Embryonic facial prominence (tissue), 1 donor: ENCODE measurements at regions not wholly inside any gene's neighbourhood (a gene's known extent, or its start where the extent isn't known, plus 50 kb on each side); places are given as distances from the start of the nearest gene placed in this dataset.

Experiments
- DNase-seq: peaks from one replicate; pipeline ENCODE4 v3.0.0-alpha.2; 2016; ENCODE audit errors: extremely low spot score

DNA sequence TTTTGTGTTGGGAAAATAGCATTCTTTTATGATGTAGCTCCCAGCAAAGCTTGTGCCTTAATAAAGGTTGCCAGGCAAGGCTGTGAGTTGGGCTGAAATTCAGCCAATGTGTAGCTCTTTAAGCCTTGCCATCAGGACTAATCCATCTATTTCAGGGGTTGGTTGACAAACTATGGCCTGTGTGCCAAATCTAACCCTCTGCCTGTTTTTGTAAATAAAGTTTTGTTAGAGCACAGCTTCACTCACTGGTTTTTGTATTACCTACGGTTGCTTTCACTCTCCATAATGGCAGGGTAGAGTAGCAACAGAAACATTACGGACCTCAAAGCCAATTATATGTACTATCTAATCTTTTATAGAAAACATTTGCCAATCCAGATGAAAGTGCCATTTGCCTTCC lies 638.1 kb upstream of the POT1 start:
- no peak for DNase-seq

- DNase-seq = no peak
Observed at GRCh38 chr7:125563964-125564529, 634.4 kb upstream of the POT1 start.

DNA sequence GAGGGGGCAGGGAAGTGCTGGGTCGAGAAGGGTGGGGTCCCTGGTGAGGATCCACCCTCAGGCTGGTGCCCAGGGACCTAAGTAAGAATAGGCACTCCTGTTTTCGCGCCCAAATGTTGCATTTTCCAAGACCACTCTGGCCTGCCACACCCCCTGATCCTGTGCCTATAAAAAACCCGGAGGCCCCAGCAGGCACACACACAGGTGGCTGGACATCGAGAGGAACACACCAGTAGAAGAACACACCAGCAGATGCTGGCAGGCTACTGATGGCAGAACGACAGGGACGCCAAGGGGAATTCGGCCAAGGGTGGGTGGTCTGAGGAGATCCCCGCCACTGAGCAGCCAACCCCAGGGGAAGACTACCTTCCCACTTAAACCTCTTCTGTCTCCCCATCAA lies 633.9 kb upstream of the POT1 start:
- no peak for DNase-seq

DNA sequence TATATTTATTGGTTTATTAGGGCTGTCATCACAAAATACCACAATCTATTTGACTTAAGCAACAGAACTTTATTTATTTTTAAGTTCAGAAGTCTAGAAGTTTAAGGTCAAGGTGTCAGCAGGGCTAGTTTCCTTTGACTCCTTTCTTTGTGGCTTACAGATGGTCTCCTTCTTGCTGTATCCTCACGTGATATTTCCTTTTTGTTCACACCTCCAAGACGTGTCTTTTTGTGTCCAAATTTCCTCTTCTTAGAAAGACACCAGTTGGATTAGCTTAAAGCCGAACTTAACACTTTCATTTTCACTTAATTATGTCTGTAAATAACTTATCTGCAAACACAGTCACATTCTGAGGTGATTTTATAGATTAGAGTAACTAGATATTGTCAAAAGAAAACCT lies 631.4 kb upstream of the POT1 start:
- DNase-seq = no peak

DNA sequence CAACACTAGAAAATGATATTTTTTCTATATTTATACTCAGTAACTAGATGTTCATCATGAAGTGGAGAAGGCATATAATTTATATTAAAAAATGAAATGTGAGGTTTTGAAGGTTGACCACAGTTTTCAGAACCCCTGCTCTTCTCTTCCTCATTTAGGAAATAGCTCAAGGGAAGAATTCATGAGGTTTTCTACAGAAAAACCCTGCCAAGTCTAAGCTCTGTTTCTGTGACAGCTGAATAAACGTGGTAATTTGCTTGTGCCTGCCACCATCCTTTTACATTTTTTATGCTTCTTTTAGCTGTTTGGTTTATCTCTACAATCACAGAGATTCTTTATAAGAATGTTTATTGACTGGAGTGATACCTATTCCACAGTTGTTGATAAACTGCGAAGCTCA lies 630.3 kb upstream of the POT1 start:
- DNase-seq = no peak

DNA sequence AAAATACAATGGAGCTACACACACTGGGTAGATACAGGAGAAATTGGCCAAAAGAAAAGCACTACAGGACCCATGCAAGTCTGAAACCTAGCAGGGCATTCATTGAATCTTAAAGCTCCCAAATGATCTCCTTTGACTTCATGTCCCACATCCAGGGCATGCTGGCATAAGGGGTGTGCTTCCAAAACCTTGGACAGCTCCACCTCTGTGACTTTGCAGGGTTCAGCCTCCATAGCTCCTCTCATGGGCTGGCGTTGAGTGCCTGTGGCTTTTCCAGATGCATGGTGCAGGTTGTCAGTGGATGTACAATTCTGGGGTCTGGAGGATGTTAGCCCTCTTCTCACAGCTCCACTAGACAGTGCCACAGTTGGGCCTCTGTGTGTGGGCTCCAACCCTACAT lies 626.3 kb upstream of the POT1 start:
- no peak for DNase-seq

DNA sequence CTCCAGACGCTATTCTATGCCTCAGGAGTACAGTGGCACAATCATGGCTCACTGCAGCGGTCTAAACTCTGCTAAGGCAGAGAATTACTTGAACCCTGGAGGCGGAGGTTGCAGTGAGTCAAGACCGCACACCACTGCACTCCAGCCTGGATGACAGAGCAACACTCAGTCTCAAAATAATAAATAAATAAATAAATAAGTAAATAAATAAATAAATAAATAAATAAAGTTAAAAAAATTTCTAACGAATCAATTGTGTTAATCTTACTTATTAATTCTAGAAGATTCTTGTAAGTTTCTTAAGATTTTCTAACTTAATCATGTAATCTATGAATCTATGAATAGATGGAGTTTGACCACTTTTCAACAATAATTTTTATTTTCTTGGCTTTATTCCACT lies 621.4 kb upstream of the POT1 start:
- DNase-seq = no peak

GRCh38 chr7:125547505-125547904 lies 617.9 kb upstream of the POT1 start:
- DNase-seq = no peak

GRCh38 chr7:125530553-125530952 lies 600.9 kb upstream of the POT1 start:
- DNase-seq = no peak

GRCh38 chr7:125529249-125529648 lies 599.6 kb upstream of the POT1 start:
- no peak for DNase-seq

GRCh38 chr7:125526958-125527357 lies 597.3 kb upstream of the POT1 start:
- DNase-seq = no peak

GRCh38 chr7:125526092-125526491 lies 596.5 kb upstream of the POT1 start:
- no peak for DNase-seq

- no peak for DNase-seq
Observed at GRCh38 chr7:125516194-125516593, 586.6 kb upstream of the POT1 start.

DNA sequence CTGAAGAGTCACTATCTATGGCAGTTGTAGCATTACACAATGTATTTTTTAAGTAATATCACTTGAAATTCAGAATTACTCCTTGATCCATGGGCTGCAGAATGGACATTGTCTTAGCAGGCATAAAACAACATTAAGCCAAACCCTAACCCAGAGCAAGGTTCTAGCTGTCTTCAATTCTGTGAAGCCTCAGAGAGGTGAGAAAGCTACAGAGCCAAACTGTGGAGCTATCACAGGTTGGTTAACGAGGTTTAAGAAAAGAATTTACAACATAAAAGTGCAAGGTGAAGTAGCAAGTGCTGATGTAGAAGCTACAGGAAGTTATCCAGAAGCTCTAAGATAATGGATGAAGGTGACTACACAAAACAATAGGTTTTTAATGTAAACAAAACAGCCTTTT lies 582.7 kb upstream of the POT1 start:
- no peak for DNase-seq

DNA sequence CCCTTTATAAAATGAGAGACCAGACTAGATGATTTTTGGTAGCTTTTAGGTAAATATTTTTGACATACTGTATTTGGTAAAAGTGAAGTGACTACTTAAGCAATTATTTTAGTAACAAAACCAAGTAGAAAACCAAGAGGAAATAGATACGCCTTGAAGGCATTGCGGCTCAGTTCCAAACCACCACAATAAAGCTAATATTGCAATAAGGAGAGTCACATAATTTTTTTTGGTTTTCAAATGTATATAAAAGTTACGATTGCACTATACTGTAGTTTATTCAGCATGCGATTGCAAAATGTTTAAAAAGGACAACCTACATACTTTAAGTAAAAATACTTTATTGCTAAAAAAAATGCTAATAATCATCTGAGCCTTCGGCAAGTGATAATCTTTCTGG lies 581.7 kb upstream of the POT1 start:
- DNase-seq = no peak

DNA sequence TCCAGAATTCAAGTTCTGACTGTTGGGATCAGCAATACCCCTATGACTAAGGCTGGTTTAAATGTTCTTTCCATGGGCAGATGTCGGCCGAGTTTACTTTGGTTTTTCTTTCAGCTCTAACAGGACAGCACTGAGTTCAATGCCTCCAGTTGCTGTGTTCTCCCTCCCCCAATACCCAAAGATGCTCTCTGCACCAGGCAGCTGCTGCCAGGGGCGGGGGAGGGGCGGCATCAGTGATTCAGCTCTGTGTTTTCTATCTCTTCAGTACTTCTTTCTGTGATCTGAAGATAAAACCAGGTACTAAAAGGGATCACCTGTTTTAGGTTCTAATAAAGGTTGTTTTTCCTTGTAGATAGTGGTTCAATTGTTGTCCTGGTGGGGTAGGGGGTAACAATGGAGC lies 576.7 kb upstream of the POT1 start:
- DNase-seq = no peak

DNA sequence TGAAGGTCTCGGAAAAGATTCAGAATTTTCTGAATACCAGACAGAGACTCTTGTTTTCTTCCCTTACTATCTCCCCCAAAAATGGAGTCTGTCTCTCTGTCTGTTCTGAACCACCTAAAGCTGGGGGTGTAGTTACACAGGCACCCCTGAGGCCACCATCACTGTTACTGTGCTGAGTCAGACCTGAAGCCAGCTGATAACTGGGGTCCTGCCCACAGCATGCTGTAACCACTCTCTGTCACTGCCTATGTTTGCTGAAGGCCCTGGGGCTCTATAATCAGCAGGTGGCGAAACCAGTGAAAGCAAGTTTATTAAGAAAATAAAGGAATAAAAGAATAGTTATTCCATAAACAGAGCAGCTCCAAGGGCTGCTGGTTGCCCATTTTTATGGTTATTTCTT lies 575.2 kb upstream of the POT1 start:
- no peak for DNase-seq

- DNase-seq = no peak
Observed at GRCh38 chr7:125495997-125496396, 566.4 kb upstream of the POT1 start.

DNA sequence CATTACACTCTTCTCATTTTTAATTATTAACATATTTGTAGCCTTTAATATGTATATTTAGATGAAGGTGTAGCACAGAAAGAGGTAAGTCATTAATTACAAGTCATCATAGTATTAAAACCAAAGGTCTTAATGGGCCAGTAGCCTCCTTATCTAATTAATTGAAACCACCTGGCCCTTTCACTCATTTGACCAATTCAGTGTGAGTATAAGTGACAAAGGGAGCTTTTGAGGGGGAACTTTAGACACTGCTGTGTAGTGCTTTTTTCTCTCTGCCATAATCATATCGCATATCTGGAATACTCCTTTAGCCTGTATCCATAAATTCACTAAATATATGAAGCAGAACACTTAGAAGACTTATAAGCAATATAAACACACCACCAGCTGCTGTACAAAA lies 562.9 kb upstream of the POT1 start:
- DNase-seq = no peak

- DNase-seq = no peak
Observed at GRCh38 chr7:125491137-125491536, 561.5 kb upstream of the POT1 start.

GRCh38 chr7:125490167-125490566 lies 560.5 kb upstream of the POT1 start:
- DNase-seq = no peak

DNA sequence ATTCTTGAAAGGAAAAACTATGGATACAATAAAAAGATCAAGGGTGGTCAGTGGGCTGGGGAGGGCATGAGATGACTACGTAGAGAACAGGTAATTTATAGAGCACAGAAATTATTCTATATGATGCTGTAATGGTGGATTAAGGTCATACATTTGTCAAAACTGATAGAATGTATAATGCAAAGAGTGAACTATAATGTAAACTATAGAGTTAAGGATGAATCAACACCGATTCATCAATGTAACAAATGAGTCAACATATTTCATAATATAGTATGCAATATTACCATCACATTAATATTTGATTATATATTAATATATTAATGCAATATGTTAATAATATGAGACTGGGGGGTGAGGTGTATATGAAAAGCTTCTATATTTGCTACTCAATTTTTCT lies 555.6 kb upstream of the POT1 start:
- no peak for DNase-seq

DNA sequence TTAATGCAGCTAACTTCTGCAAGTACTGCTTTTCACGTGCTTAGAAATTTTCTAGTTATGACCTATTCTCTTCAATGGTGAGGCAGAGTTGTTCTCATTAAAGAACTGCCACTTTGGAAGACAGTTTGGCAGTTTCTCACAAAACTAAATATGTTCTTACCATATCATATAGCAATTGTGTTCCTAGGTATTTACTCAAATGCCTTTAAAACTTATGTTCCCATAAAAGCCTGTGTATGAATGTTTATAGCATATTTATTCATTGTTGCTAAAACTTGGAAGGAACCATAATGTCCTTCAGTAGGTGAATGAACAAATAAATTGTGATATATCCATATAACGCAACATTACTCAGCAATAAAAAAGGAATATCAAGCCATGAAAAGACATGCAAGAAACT lies 555.1 kb upstream of the POT1 start:
- no peak for DNase-seq

DNA sequence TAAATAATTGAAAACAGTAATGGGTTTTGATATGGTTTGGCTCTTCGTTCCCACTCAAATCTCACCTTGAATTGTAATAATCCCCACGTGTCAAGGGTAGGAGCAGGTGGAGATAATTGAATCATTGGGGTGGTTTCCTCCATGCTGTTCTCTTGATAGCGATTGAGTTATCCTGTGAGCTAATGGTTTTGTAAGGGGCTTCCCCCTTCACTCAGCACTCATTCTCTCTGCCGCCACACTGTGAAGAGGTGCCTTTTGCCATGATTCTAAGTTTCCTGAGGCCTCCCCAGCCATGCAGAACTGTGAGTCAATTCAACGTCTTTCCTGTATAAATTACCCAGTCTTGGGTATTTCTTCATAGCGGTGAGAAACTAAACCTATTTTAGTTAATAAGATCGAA lies 551.7 kb upstream of the POT1 start:
- DNase-seq = no peak

- DNase-seq = no peak
Observed at GRCh38 chr7:125480762-125481161, 551.1 kb upstream of the POT1 start.
